T1000 (cell line): ENCODE measurements at regions not wholly inside any gene's neighbourhood (a gene's known extent, or its start where the extent isn't known, plus 50 kb on each side); places are given as distances from the start of the nearest gene placed in this dataset.

Source experiments
- DNase-seq: peaks from one replicate; lab custom pipeline; 2025; ENCODE audit warnings: mixed read lengths; lab: John Stamatoyannopoulos, UW

GRCh38 chr16:72502594-72503005 lies 330.6 kb upstream of the PMFBP1 start:
- DNase-seq = no peak

GRCh38 chr16:72501739-72502593 lies 330.0 kb upstream of the PMFBP1 start:
- peak; percentile 1 for DNase-seq

GRCh38 chr16:72500545-72500944 lies 328.6 kb upstream of the PMFBP1 start:
- no peak for DNase-seq

- no peak for DNase-seq
These were observed 321.9 kb upstream of the PMFBP1 start for GRCh38 chr16:72493716-72494415.

- DNase-seq = no peak
These were observed 315.3 kb upstream of the PMFBP1 start for GRCh38 chr16:72487283-72487682.

- DNase-seq = no peak
These were observed 310.7 kb upstream of the PMFBP1 start for GRCh38 chr16:72482695-72483094.

- DNase-seq = no peak
These were observed 309.5 kb upstream of the PMFBP1 start for GRCh38 chr16:72481419-72481818.

GRCh38 chr16:72480911-72481310 lies 309.0 kb upstream of the PMFBP1 start:
- no peak for DNase-seq

- no peak for DNase-seq
These were observed 303.7 kb upstream of the PMFBP1 start for GRCh38 chr16:72475688-72476087.

GRCh38 chr16:72474501-72475123 lies 302.7 kb upstream of the PMFBP1 start:
- DNase-seq = no peak

GRCh38 chr16:72473631-72474030 lies 301.7 kb upstream of the PMFBP1 start:
- DNase-seq = no peak

- no peak for DNase-seq
These were observed 299.5 kb upstream of the PMFBP1 start for GRCh38 chr16:72471317-72471924.

- DNase-seq = no peak
These were observed 298.6 kb upstream of the PMFBP1 start for GRCh38 chr16:72470541-72470940.

- DNase-seq = no peak
These were observed 298.0 kb upstream of the PMFBP1 start for GRCh38 chr16:72469932-72470331.

GRCh38 chr16:72468582-72468981 lies 296.6 kb upstream of the PMFBP1 start:
- no peak for DNase-seq

GRCh38 chr16:72467157-72467759 lies 295.3 kb upstream of the PMFBP1 start:
- DNase-seq = no peak

GRCh38 chr16:72464597-72465368 lies 292.8 kb upstream of the PMFBP1 start:
- DNase-seq = no peak

- no peak for DNase-seq
These were observed 292.1 kb upstream of the PMFBP1 start for GRCh38 chr16:72464052-72464451.

GRCh38 chr16:72458035-72458434 lies 286.1 kb upstream of the PMFBP1 start:
- DNase-seq = no peak

- DNase-seq = no peak
These were observed 285.4 kb upstream of the PMFBP1 start for GRCh38 chr16:72457243-72457940.
